Kidney capillary endothelial cell (primary cell): ENCODE measurements at regions not wholly inside any gene's neighbourhood (a gene's known extent, or its start where the extent isn't known, plus 50 kb on each side); places are given as distances from the start of the nearest gene placed in this dataset.

Source experiments
- DNase-seq: peaks from one replicate; pipeline ENCODE4 v3.0.0-alpha.2; 2018; ENCODE audit warnings: low spot score

DNA sequence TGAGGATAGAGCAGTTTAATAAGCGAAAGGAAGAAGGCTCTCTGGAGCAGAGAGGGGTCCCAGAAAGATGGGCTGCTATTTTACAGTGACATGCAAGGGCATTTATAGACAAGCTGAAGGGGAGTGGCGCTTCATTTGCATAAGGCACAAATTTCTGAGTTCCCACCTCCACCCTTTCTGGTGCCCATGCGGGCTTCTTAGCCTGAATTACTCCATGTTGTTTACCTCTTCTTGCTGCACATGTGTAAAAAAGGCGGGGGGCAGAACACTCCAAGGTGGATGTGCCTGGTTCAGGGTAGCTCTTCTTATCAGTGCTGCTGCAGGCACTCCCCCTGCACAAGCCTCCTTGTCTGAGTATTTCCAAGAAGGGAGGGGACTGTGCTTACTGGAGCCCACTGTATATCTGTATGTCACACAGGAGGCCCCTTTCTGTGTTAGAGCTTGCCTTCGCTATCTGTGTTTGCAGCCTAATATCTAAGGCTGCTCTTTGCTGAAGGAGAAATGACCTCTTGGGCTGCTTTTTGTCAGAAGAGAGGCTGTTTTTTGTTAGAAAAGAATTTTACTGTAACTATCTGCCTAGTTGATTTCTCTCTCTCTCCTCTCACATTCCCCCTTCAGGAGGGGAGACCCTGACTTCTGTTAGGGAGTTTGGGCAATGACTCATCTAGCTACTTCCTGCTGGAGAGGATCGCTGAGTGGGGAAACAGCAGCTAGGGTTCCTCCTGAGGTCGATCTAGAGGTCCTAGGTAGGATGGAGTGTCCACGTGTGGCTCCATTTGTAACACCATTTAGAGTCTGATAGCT, 1057.0 kb upstream of the CNTN5 start:
- no peak for DNase-seq

DNA sequence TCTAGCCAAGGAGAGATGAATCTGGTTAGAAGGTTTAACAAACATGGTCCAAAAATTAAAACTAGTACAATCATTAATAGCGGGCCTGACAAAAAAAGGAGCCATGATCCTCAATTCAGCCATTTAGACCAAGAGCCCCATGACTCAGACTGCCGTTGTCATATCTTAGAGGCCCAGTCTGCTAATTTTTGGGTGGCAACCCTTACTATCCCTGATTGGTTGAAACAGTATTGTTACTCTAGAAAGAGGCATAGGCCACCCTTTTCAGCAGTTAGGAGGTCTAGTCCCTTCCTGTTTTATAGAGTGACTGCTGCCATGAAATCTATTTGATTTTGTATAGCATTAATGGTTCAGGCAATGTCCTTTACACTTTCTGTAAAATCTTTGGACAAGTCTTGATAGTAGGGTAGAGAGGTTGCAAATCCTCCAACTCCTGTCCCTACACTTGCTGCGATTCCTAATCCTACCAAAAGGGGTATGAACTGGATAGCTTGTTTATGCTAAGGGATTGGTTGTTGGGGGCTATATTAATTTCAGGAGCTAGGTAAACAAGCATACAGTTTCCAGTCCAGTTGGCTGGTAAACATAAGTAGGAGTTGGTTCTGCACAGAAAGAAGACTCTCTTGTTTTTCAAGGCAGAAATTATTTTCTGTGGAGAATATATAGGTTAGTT, 1056.3 kb upstream of the CNTN5 start:
- no peak for DNase-seq

DNA sequence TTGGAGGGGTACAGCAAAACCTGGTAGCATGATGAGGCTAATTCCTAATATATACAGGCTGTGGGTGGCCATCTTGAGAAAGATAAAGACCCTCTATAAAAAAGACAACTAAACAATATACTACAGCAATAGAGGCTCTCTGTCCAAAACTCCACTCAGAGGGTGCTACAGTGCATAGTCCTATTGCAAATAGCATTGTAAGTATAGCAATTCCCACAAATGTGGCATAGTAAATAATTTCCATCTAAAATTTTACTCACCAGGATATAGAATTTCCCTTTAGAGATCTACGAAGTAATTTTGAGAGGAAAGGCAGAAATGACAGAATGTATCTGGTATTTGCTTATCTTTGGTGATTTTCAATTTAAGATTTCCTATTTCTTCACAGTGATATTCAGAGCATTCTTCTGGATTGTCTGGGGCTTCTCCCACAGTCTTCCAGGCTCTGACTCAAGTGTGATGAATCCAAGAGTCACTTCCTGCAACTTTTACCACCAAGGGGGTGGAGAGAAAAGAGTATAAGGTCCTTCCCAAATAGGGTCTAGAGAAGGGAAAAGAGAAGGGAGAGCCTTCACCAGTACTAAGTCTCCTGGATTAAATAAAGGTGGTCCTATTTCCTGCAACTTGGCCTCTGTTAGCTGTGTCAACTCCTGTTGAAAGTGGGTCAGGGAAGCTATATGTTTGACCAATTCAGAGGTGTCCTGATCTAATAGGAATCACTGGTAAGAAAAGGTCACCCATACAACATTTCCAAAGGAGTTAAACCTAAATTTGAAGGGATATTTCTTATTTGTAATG, 1054.7 kb upstream of the CNTN5 start:
- DNase-seq: peak; percentile 93

DNA sequence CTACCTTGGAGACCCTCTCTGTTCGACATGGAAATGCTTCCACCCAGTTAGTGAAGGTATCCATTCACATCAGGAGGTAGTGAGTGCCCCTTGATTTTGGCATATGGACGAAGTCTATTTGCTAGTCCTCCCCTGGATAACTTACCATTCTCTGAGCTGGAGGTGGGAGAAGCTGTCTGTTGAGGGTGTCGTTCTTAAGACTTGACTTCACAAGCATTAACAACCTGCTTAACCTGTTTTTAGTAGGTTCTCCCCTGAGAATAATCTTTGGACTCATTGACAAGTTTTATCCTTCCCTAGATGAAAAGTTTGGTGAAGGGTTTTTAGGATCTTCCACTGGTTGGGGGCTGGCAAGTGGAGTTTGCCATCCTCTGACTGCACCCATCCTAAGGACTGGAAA, 1053.8 kb upstream of the CNTN5 start:
- no peak for DNase-seq

DNA sequence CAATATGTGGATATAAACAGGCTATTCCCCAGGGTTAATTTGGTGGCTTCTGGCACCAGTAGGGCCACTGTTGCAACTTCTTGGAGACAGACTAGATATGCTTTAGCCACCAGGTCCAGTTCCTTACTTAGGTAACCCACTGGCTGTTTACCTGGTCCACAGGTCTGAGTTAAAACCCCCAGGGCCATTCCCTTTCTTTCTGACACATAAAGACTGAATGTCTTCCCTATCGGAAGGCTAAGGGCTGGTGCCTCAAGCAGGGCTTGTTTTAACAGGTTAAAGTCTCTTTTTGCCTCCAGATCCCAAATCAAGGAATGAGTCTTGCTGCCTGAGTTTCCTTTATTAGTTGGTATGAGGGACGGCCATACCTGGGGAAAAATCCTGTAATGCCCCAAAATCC, 1052.7 kb upstream of the CNTN5 start:
- no peak for DNase-seq

DNA sequence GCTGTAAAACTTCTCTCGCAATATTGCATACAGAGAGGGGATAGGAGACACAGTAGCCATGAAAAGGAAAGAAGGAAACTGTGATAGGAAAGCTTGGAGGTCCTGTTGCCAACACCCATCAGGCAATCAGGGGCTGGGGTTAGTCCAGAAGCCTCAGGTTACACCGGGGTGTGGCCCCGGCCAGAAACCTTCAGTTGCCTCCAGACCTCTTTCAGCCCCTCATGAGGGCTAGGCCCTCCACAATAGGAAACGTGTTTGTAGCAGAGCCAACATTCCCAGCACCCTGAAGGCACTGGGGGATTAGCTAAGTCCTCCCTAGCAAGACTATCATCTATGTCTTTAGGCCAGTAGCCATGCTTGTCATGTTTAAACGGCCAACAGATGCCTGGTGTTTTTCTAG, 1048.0 kb upstream of the CNTN5 start:
- DNase-seq: no peak

GRCh38 chr11:97973352-97973857, 1047.3 kb upstream of the CNTN5 start:
- no peak for DNase-seq

DNA sequence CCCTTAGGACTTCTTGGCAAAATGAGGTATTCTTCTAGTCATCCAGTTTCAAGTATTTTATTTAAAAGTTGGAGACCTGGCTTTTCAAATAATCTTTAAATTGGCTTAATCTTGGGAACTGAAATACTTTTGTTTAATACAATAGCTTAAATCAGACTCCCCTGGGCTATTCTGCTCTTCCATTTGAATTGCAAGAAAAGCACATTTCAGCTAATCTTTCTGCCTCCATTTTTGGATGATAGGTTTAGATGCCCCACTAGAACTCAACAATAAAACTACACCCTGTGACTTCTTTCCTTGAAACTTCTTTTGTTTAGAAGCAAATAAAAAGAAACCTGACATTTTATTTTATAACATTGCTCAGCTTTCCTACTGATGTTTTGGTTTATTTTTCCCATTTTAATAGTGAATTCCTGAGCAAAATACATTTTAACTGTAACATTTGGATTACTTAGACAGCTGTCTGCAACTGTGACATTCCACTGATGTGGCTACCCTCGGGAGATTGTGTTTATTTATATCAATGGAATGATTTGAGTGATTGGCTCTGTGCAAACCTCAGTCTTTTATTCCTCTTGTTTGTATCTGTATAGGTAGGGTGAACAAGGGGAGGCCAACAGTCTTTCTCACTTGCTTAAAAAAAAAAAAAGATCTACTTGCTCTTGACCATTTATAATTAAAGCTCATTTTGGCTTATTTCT, 1045.8 kb upstream of the CNTN5 start:
- DNase-seq: no peak

- no peak for DNase-seq
Observed at GRCh38 chr11:97977726-97978125, 1043.0 kb upstream of the CNTN5 start.

DNA sequence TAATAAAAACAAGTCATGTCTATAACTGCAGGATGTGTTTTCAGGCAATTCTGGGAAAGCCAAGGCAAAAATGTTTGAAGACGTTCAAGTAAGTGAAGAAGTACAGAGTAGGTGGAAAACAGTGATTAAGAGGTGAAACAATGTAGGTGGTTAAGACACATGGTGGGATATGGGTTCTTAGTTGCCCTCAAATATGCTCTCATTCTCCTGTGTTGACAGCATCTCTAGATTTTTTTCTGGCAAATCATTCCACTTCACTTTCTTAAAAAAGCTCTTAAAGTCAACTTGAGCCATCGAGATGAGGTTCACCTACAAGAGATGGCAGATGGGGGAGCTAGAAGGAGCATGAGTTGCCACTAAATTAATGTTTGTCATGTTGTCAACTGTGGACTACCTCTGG, 1041.0 kb upstream of the CNTN5 start:
- no peak for DNase-seq

GRCh38 chr11:97982512-97982911, 1038.2 kb upstream of the CNTN5 start:
- no peak for DNase-seq

DNA sequence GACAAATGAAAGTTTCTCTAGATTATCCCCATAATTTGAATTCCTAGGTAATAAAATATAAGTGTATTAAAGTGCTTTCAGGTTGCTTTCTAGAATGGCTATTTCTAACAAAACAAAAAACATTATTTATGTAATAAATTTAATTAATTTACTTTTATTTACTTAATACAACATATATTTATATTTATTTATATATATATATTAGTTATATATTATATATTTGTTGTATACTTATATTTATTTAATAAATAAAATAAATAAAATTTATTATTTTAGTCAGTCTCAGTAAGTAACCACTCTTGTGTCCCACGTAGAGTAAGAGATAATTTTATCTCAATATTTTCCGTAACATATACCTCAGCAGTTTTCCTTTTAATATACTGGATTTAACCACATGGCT, 1031.6 kb upstream of the CNTN5 start:
- no peak for DNase-seq

DNA sequence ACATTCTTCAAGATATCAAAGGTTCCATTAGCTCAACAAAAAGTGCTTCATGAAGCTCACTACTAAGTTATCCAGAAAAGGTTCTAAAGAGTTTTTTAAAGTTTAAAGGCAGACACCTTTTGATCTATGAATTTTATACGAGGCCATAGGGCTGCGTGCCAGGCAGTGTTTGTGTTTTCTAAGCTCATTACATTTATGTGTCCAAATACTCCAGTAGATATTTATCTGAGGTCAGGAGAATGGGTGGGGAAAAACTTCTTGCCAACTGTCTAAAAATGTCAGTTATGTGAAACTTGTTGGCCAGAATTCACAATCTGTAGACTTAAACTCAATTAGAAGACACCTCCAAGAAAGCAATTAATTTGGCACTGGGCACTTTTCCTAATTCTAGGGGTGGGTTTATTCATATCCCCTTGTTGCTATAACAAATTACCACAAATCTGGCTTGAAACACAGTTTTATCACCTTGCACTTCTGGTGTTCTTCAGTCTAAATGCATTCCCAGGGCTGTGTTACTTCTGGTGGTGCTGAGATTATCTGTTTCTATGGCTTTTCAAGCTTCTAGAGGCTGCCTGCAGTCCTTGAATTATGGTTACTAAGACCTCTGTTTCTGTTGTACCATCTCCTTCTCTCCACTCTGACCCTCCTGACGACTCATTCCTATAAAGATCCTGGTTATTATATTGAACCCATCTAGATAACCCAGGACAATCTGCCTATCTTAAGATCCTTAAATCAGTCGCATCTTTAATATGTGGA, 1030.4 kb upstream of the CNTN5 start:
- no peak for DNase-seq

GRCh38 chr11:97993562-97993961, 1027.2 kb upstream of the CNTN5 start:
- no peak for DNase-seq

GRCh38 chr11:97995874-97996273, 1024.9 kb upstream of the CNTN5 start:
- no peak for DNase-seq

DNA sequence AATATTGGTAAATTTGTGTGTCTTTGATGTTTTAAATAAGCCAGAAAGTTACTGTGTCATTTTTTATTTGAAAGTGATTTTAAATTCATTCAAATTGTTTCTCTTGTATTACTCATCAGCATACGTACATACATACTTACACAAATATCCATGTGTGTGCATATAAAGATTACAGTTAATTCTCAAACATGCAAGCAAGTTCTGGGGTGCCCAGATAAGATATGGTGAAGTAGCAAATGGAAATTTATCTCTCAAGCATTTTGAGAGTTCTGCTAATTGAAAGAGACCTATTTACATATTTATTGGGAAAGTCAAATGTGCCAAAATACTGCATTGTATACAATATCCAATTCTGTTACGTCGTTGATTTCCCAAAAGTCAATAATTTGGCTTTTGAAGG, 1024.0 kb upstream of the CNTN5 start:
- DNase-seq: no peak

DNA sequence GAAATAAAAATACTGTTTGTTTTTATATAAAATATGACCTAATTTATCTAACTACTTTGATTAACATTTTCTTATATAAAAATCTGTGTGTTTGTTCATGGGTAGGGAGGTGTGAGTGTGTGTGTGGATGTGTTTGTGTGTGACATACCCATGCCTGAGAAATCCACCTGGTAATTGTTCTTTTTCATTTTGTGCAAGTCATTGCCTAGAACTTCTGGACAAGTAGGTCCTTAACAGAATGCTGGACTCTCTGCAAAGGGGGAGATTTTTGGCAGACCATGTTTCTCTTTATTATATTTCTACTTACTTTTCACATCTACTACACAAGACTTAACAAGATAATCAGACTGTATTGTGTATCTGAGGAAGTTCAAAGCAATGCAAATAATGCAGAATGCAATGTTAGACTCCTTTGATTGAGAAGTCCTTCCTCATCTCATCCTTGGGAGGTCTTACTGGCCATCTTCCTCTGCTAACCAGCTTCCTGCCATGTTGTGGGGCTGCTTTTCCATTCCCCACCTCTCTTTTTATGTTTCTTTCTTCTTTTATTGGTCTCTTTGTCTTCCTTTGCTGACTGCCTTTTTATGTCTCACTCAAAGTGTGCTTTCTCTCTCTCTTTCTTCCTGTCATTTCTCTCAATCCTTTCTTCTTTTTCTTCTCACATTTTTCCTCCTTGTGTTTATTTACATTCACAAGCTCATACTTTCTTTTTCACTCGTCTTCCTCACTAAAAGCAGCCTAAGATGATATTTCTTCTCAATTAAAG, 1017.0 kb upstream of the CNTN5 start:
- no peak for DNase-seq

DNA sequence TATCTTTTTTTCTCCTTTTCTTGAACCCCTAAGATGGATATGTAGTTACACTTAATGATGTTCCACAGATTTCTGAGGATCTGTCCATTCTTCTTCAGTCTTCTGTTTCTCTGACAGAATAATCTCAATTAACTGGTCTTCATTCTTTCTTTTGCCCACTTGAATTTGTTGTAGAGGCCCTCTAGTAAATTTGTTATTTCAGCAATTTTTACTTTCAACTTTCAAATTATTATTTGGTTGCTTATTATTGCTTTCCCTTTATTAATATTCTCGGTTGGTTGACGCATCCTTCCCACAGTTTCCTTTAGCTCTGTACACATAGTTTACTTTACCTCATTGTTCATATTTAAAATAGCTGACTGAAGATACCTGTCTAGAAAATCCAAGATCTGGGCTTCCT, 1013.7 kb upstream of the CNTN5 start:
- no peak for DNase-seq

DNA sequence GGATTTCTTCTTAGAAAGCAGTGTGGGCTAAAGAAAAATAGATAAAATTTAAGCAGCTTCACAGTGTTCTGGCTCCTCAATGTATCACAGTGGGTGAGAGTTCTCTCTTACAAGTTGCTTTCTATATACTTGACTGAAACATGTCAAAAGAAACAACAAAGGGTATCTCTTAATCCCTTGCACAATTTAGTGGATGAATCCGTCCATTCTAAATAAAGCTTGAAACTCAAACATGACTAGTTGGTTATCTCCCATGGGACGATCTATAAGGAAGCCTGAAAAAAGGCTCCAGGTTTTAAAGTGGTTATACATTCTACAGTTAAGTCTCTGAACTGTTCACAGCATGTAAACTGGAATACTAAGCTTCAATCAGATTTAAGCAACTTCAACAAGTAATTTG, 993.1 kb upstream of the CNTN5 start:
- DNase-seq: no peak

- DNase-seq: no peak
Observed at GRCh38 chr11:98029832-98030231, 990.9 kb upstream of the CNTN5 start.

DNA sequence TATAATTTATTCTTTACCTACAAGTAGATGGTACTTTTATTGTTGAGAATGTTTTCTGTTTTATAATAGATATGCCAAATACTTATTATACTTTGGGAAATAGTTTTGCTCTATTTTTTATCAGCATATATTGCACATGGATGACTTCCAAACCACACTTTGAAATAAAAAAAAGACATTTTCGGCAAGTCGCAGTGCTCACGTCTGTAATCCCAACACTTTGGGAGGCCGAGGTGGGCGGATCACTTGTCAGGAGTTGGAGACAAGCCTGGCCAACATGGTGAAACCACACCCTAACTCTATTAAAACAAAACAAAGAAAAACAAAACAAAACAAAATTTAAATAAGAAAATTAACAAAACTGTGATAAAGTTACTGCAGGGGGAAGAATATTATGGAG, 983.9 kb upstream of the CNTN5 start:
- DNase-seq: no peak
